ENCODE measurements at regions not wholly inside any gene's neighbourhood (a gene's known extent, or its start where the extent isn't known, plus 50 kb on each side); places are given as distances from the start of the nearest gene placed in this dataset.
A peak's percentile ranks its signal among the peaks of the same experiment; 100 is the strongest.

- H3K27ac ChIP-seq (ENCODE audit: low read depth, low read length), result no peak overlapping the region
- WGBS (ENCODE audit: extremely low coverage, insufficient coverage, insufficient read length), result no CpG with 5 or more reads among the region's 3 CpGs
- no peaks in the 10 kb centered on the region for H3K27me3 ChIP-seq (ENCODE audit: insufficient read depth, low read length)
These were observed 109.5 kb upstream of the TMC3 start for GRCh38 chr15:81483496-81483895.

GRCh38 chr15:81481346-81481745, 107.3 kb upstream of the TMC3 start:
- Histone ChIP-seq H3K36me3 (ENCODE audit: control insufficient read depth in 1 of 2, insufficient read depth in 2 of 2, low read length in 2 of 2) (no peaks in the 10 kb centered on the region), H3K4me2 (ENCODE audit: low read length) (no peak overlapping the region), H3K9me3 (ENCODE audit: insufficient read depth, low read depth, low read length) (peaks cover 4% of the 10 kb centered on the region), H3K79me2 (ENCODE audit: control insufficient read depth, insufficient read depth, low read length, poor library complexity) (no peaks in the 10 kb centered on the region), H3K27me3 (ENCODE audit: insufficient read depth, low read length) (no peaks in the 10 kb centered on the region), H2AK5ac (ENCODE audit: low read length) (no peak overlapping the region), H2BK12ac (ENCODE audit: low read length) (no peak overlapping the region), H3K4me3 (ENCODE audit: low read depth, low read length) (no peak overlapping the region), H4K12ac (ENCODE audit: low read depth, low read length) (no peak overlapping the region), H3K18ac (ENCODE audit: low read length) (no peak overlapping the region), H2BK5ac (ENCODE audit: low read depth, low read length, poor library complexity) (no peak overlapping the region), H3K27ac (ENCODE audit: low read depth, low read length) (no peak overlapping the region), H2AFZ (ENCODE audit: insufficient read depth, low read length, poor library complexity) (no peak overlapping the region), H3K4me1 (ENCODE audit: control insufficient read depth in 1 of 2, insufficient read depth in 2 of 2, low read length in 2 of 2) (no peaks in the 10 kb centered on the region), H3K4ac (ENCODE audit: low read depth, low read length) (no peak overlapping the region), H3K79me1 (ENCODE audit: low read length) (no peaks in the 10 kb centered on the region), H4K91ac (ENCODE audit: low read depth, low read length) (no peak overlapping the region), H4K8ac (ENCODE audit: low read depth, low read length) (no peak overlapping the region), H2BK120ac (ENCODE audit: insufficient read depth, low read length, poor library complexity) (no peak overlapping the region), H3K14ac (ENCODE audit: low read length) (no peak overlapping the region), H3K9ac (ENCODE audit: low read length) (no peak overlapping the region), H3K23ac (ENCODE audit: low read length) (no peak overlapping the region)
- WGBS (ENCODE audit: extremely low coverage, insufficient coverage, insufficient read length), result no CpG with 5 or more reads among the region's 7 CpGs
- DNase-seq, result no peak

More at GRCh38 chr15:81483496-81483895, 109.5 kb upstream of the TMC3 start:
- Histone ChIP-seq H3K18ac (ENCODE audit: low read length) (no peak overlapping the region), H4K12ac (ENCODE audit: low read depth, low read length) (no peak overlapping the region), H2BK120ac (ENCODE audit: insufficient read depth, low read length, poor library complexity) (no peak overlapping the region), H3K4me3 (ENCODE audit: low read depth, low read length) (no peak overlapping the region), H2BK5ac (ENCODE audit: low read depth, low read length, poor library complexity) (no peak overlapping the region), H4K8ac (ENCODE audit: low read depth, low read length) (no peak overlapping the region), H3K4me2 (ENCODE audit: low read length) (no peak overlapping the region), H3K36me3 (ENCODE audit: control insufficient read depth in 1 of 2, insufficient read depth in 2 of 2, low read length in 2 of 2) (no peaks in the 10 kb centered on the region), H3K79me1 (ENCODE audit: low read length) (no peaks in the 10 kb centered on the region), H3K23ac (ENCODE audit: low read length) (no peak overlapping the region), H3K9me3 (ENCODE audit: insufficient read depth, low read depth, low read length) (peaks cover 4% of the 10 kb centered on the region), H3K14ac (ENCODE audit: low read length) (no peak overlapping the region), H3K79me2 (ENCODE audit: control insufficient read depth, insufficient read depth, low read length, poor library complexity) (no peaks in the 10 kb centered on the region), H2AK5ac (ENCODE audit: low read length) (no peak overlapping the region), H4K91ac (ENCODE audit: low read depth, low read length) (no peak overlapping the region), H2AFZ (ENCODE audit: insufficient read depth, low read length, poor library complexity) (no peak overlapping the region), H3K9ac (ENCODE audit: low read length) (no peak overlapping the region), H3K4ac (ENCODE audit: low read depth, low read length) (no peak overlapping the region), H2BK12ac (ENCODE audit: low read length) (no peak overlapping the region), H3K4me1 (ENCODE audit: control insufficient read depth in 1 of 2, insufficient read depth in 2 of 2, low read length in 2 of 2) (no peaks in the 10 kb centered on the region)
- no peak for DNase-seq

DNA sequence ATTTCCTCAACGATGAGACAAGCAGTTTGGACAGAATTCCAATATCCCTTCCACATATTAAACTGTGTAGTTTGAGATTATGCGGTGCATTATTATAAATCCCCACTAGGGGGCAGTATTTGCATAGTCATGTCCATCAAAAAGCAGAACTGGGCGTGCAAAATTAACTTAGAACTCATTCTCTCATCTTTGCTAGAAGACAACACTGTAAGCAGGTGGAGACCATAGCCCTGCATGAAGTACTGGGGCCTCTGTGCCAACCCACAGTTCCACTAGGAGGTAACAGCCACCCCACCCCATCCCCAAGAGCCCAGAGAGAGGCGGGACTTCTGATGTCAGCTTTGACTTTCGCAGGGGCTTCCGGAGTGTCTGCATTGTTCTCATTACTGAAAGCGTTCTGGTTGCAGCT, 106.6 kb upstream of the TMC3 start:
- no peak overlapping the region for H4K8ac ChIP-seq (ENCODE audit: low read depth, low read length)
- DNase-seq, result peak; percentile 10 to 92
- H3K9ac ChIP-seq (ENCODE audit: low read length), result no peak overlapping the region
- H3K79me1 ChIP-seq (ENCODE audit: low read length), result no peaks in the 10 kb centered on the region
- no peaks in the 10 kb centered on the region for H3K27me3 ChIP-seq (ENCODE audit: insufficient read depth, low read length)
- no peak overlapping the region for H2AK5ac ChIP-seq (ENCODE audit: low read length)
- H3K9me3 ChIP-seq (ENCODE audit: insufficient read depth, low read depth, low read length), result no peaks in the 10 kb centered on the region
- H3K4me2 ChIP-seq (ENCODE audit: low read length), result peak overlapping the region; percentile 13
- no peaks in the 10 kb centered on the region for H3K4me1 ChIP-seq (ENCODE audit: control insufficient read depth in 1 of 2, insufficient read depth in 2 of 2, low read length in 2 of 2)
- no peak overlapping the region for H3K4ac ChIP-seq (ENCODE audit: low read depth, low read length)
- no peak overlapping the region for H2BK12ac ChIP-seq (ENCODE audit: low read length)
- no peak overlapping the region for H3K14ac ChIP-seq (ENCODE audit: low read length)
- H3K79me2 ChIP-seq (ENCODE audit: control insufficient read depth, insufficient read depth, low read length, poor library complexity), result no peaks in the 10 kb centered on the region
- no peak overlapping the region for H2BK5ac ChIP-seq (ENCODE audit: low read depth, low read length, poor library complexity)
- H3K36me3 ChIP-seq (ENCODE audit: control insufficient read depth in 1 of 2, insufficient read depth in 2 of 2, low read length in 2 of 2), result no peaks in the 10 kb centered on the region
- no CpG with 5 or more reads among the region's 7 CpGs for WGBS (ENCODE audit: extremely low coverage, insufficient coverage, insufficient read length)
- H2AFZ ChIP-seq (ENCODE audit: insufficient read depth, low read length, poor library complexity), result no peak overlapping the region
- no peak overlapping the region for H4K12ac ChIP-seq (ENCODE audit: low read depth, low read length)
- no peak overlapping the region for H3K23ac ChIP-seq (ENCODE audit: low read length)
- H3K27ac ChIP-seq (ENCODE audit: low read depth, low read length), result no peak overlapping the region
- H3K4me3 ChIP-seq (ENCODE audit: low read depth, low read length), result no peak overlapping the region
- no peak overlapping the region for H3K18ac ChIP-seq (ENCODE audit: low read length)
- no peak overlapping the region for H4K91ac ChIP-seq (ENCODE audit: low read depth, low read length)
- H2BK120ac ChIP-seq (ENCODE audit: insufficient read depth, low read length, poor library complexity), result no peak overlapping the region

GRCh38 chr15:81478354-81478753, 104.3 kb upstream of the TMC3 start:
- Histone ChIP-seq H3K18ac (ENCODE audit: low read length) (no peak overlapping the region), H4K12ac (ENCODE audit: low read depth, low read length) (no peak overlapping the region), H3K27ac (ENCODE audit: low read depth, low read length) (no peak overlapping the region), H3K4me3 (ENCODE audit: low read depth, low read length) (no peak overlapping the region), H3K79me1 (ENCODE audit: low read length) (no peaks in the 10 kb centered on the region), H4K91ac (ENCODE audit: low read depth, low read length) (no peak overlapping the region), H3K4me2 (ENCODE audit: low read length) (no peak overlapping the region), H3K4me1 (ENCODE audit: control insufficient read depth in 1 of 2, insufficient read depth in 2 of 2, low read length in 2 of 2) (no peaks in the 10 kb centered on the region), H3K14ac (ENCODE audit: low read length) (no peak overlapping the region), H2BK12ac (ENCODE audit: low read length) (no peak overlapping the region), H3K79me2 (ENCODE audit: control insufficient read depth, insufficient read depth, low read length, poor library complexity) (no peaks in the 10 kb centered on the region), H3K4ac (ENCODE audit: low read depth, low read length) (no peak overlapping the region), H4K8ac (ENCODE audit: low read depth, low read length) (no peak overlapping the region), H2BK5ac (ENCODE audit: low read depth, low read length, poor library complexity) (no peak overlapping the region), H2AK5ac (ENCODE audit: low read length) (no peak overlapping the region), H2BK120ac (ENCODE audit: insufficient read depth, low read length, poor library complexity) (no peak overlapping the region), H3K9me3 (ENCODE audit: insufficient read depth, low read depth, low read length) (no peaks in the 10 kb centered on the region), H3K27me3 (ENCODE audit: insufficient read depth, low read length) (no peaks in the 10 kb centered on the region), H2AFZ (ENCODE audit: insufficient read depth, low read length, poor library complexity) (no peak overlapping the region), H3K36me3 (ENCODE audit: control insufficient read depth in 1 of 2, insufficient read depth in 2 of 2, low read length in 2 of 2) (no peaks in the 10 kb centered on the region), H3K23ac (ENCODE audit: low read length) (no peak overlapping the region), H3K9ac (ENCODE audit: low read length) (no peak overlapping the region)
- DNase-seq, result no peak
- no CpG with 5 or more reads among the region's 2 CpGs for WGBS (ENCODE audit: extremely low coverage, insufficient coverage, insufficient read length)
